Right lobe of liver (tissue), 6 donors: ENCODE measurements at regions not wholly inside any gene's neighbourhood (a gene's known extent, or its start where the extent isn't known, plus 50 kb on each side); places are given as distances from the start of the nearest gene placed in this dataset.
A peak's percentile ranks its signal among the peaks of the same experiment; 100 is the strongest.

Experiments used
- ATAC-seq, 4 donors: fragments of 200-7000 bp; cut with Tn5 transposase; one replicate each; pipeline ENCODE4 v1.9.1; 2020; ENCODE audit warnings: mild to moderate bottlenecking in 4 of 4, moderate library complexity in 4 of 4
- DNase-seq, 3 donors: peaks; one replicate each; pipeline ENCODE4 v3.0.0-alpha.2; 2020
- H3K27ac ChIP-seq, 3 donors: fragments of 200-600 bp; one replicate each; pipeline ENCODE4 v1.8.0; 2022
- H3K27me3 ChIP-seq, 2 donors: fragments of 200-600 bp; one replicate each; pipeline ENCODE4 v1.8.0; 2022
- H3K36me3 ChIP-seq, 4 donors: fragments of 200-600 bp; sonication (generic) in 1 of 4; one replicate each; pipeline versions ENCODE4 v1.5.1 to v1.8.0; 2017 to 2022; ENCODE audit warnings: control low read depth in 1 of 4
- H3K4me1 ChIP-seq, 4 donors: fragments of 200-600 bp; sonication (generic) in 1 of 4; one replicate each; pipeline versions ENCODE4 v1.5.1 to v1.8.0; 2017 to 2022; ENCODE audit warnings: control low read depth in 1 of 4
- H3K4me3 ChIP-seq, 3 donors: fragments of 200-600 bp; one replicate each; pipeline ENCODE4 v1.8.0; 2022
- H3K9me3 ChIP-seq, 4 donors: fragments of 200-600 bp; sonication (generic) in 1 of 4; one replicate each; pipeline versions ENCODE4 v1.5.1 to v1.8.0; 2017 to 2022; ENCODE audit warnings: control low read depth in 1 of 4
- POLR2A ChIP-seq: fragments of 450-650 bp; IDR thresholded peaks from one replicate; pipeline ENCODE4 v1.6.1; 2017; ENCODE audit warnings: antibody characterized with exemption, mild to moderate bottlenecking
- WGBS: methylation state at CpG from one replicate; pipeline ENCODE4 v1.1.6; 2018; ENCODE audit warnings: low coverage, low lambda C conversion rate; ENCODE audit not compliant: insufficient coverage; ENCODE audit errors: missing lambda C conversion rate; 5-methylcytosine and 5-hydroxymethylcytosine counted together
- intact Hi-C, 2 donors: fragments of 100-400 bp; cut with DNase I; formaldehyde crosslinking; loops; one replicate each; pipeline versions ENCODE4 v1.11.2 to v1.14.1; 2022
- small RNA-seq, 2 experiments: library from RNA; depleted of rRNA; stranded (forward); fragments of <200 nt; gene quantifications; one replicate each; pipeline ENCODE3, GENCODE V24; 2016
- TF ChIP-seq, protein P1 (sequence below), 4 donors: fragments of 200-600 bp in 3 of 4; fragments of 450-650 bp in 1 of 4; IDR thresholded peaks; one replicate each; pipeline versions ENCODE4 v1.5.1 to v1.8.0; 2016 to 2022; ENCODE audit warnings: antibody characterized with exemption in 4 of 4, mild to moderate bottlenecking in 2 of 4
- donor health status: DM: no; HTN: yes; CAD: no.
- donor health status: DM: no; HTN: no; CAD: no.
- donor health status: DM: no; HTN: no; CAD: no.
- donor health status: DM: no; HTN: yes; CAD: no.
- donor health status: DM: no; HTN: yes; CAD: no.

DNA sequence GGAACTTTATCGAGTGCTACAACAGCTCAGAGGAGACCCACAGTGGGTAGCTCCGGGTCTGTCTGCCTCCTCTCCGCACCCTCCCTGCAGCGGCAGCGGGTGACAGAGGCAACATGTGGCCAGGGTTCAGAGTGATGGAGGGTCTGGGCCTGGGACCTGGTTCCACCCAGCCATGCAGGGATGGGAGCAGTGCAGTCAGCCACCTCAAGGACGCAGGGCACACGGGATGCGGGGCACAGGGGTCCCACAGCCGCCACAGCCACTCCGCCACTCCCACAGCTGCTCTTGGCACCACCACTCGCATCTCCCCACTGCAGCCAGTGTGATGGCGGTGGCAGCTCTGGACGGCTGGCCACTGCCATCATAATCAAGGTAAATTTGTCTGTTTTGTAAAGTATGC, 892.9 kb downstream of the OLFM4 start:
- peak in 1 of 4 donors; percentile 33 for ATAC-seq
- whole genome bisulfite sequencing: 57% methylated on average over 6 of the region's 13 CpGs
- intact Hi-C loops: no loop called here
- H3K4me1 ChIP-seq: no peaks in the 10 kb centered on the region
- no peak overlapping the region for H3K4me3 ChIP-seq
- DNase-seq: peak in 1 of 3 donors; percentile 36
- TF ChIP-seq, protein P1, sequence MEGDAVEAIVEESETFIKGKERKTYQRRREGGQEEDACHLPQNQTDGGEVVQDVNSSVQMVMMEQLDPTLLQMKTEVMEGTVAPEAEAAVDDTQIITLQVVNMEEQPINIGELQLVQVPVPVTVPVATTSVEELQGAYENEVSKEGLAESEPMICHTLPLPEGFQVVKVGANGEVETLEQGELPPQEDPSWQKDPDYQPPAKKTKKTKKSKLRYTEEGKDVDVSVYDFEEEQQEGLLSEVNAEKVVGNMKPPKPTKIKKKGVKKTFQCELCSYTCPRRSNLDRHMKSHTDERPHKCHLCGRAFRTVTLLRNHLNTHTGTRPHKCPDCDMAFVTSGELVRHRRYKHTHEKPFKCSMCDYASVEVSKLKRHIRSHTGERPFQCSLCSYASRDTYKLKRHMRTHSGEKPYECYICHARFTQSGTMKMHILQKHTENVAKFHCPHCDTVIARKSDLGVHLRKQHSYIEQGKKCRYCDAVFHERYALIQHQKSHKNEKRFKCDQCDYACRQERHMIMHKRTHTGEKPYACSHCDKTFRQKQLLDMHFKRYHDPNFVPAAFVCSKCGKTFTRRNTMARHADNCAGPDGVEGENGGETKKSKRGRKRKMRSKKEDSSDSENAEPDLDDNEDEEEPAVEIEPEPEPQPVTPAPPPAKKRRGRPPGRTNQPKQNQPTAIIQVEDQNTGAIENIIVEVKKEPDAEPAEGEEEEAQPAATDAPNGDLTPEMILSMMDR (IDR thresholded peaks at IDR 0.05): no peak
- TF ChIP-seq POLR2A: no peak
- no peaks in the 10 kb centered on the region for H3K27me3 ChIP-seq
- no peaks in the 10 kb centered on the region for H3K36me3 ChIP-seq
- no peaks in the 10 kb centered on the region for H3K9me3 ChIP-seq
- no peak overlapping the region for H3K27ac ChIP-seq

DNA sequence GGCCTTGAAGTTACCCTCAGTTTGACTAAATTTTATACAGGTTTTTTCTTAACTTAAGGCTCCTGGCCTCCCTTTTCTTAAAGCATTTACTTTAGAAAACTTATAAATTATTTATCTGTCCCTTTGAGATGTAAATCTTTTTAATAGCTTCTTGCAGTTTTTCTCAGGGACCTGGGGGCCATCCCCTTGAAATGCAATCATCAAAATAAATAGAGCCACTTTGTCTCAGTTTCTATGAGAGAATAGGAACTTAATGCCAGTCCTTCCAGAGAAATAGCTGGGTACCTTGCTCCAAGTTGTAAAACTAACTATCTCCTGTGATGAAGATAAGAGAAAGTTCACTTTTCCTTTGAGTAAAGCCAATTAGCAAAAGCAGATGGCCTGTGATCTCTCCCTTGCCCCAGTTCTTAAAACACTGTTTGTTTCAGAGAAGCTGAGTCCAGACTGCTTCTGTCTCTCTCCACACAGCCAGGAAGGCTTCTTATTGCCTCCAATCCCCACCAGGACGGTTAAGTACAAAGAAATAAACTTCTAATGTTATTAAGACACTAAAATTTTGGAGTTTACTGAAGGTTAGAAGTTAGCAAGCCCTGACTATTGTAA, 913.1 kb downstream of the OLFM4 start:
- Histone ChIP-seq H3K4me3 (no peak overlapping the region), H3K9me3 (no peaks in the 10 kb centered on the region), H3K27me3 (no peaks in the 10 kb centered on the region), H3K4me1 (no peaks in the 10 kb centered on the region), H3K36me3 (no peaks in the 10 kb centered on the region), H3K27ac (no peak overlapping the region)
- intact Hi-C loops: no loop called here
- ATAC-seq (no peak), DNase-seq (no peak)
- 11% methylated on average over 1 of the region's 1 CpG for WGBS
- TF ChIP-seq, protein P1 (IDR thresholded peaks at IDR 0.05): no peak
- TF ChIP-seq POLR2A: no peak

- intact Hi-C loops: no loop called here
- Histone ChIP-seq H3K27me3 (no peaks in the 10 kb centered on the region), H3K4me3 (no peak overlapping the region), H3K4me1 (no peaks in the 10 kb centered on the region), H3K36me3 (no peaks in the 10 kb centered on the region), H3K27ac (no peak overlapping the region), H3K9me3 (no peaks in the 10 kb centered on the region)
- ATAC-seq (no peak), DNase-seq (no peak)
- TF ChIP-seq POLR2A: no peak
- TF ChIP-seq, protein P1 (IDR thresholded peaks at IDR 0.05): no peak
- WGBS: 15% methylated on average over 3 of the region's 3 CpGs
Observed at GRCh38 chr13:53946500-53946899, 917.9 kb downstream of the OLFM4 start.

- TF ChIP-seq, protein P1 (IDR thresholded peaks at IDR 0.05): no peak
- TF ChIP-seq POLR2A: no peak
Observed at GRCh38 chr13:53953183-53953582, 924.6 kb downstream of the OLFM4 start.

More at GRCh38 chr13:53953183-53953582, 924.6 kb downstream of the OLFM4 start:
- no peaks in the 10 kb centered on the region for H3K36me3 ChIP-seq
- DNase-seq (no peak), ATAC-seq (no peak)
- H3K27me3 ChIP-seq: no peaks in the 10 kb centered on the region
- 46% methylated on average over 2 of the region's 2 CpGs for WGBS
- H3K9me3 ChIP-seq: no peaks in the 10 kb centered on the region
- H3K4me1 ChIP-seq: no peaks in the 10 kb centered on the region
- no peak overlapping the region for H3K4me3 ChIP-seq
- intact Hi-C loops: no loop called here
- no peak overlapping the region for H3K27ac ChIP-seq

Small RNA genes in the stretch of these regions (small RNA-seq; reads per million reads assigned to genes)
- gene RN7SL618P: 0 reads per million in 2 experiments
